Urinary bladder (tissue), 3 donors: ENCODE measurements at regions not wholly inside any gene's neighbourhood (a gene's known extent, or its start where the extent isn't known, plus 50 kb on each side); places are given as distances from the start of the nearest gene placed in this dataset.

Experiments used
- DNase-seq: peaks from one replicate; pipeline ENCODE4 v3.0.0-alpha.2; 2015; ENCODE audit errors: extremely low spot score
- H3K27ac ChIP-seq: one replicate; pipeline ENCODE4 v1.5.1; 2013; ENCODE audit warnings: low read depth, mild to moderate bottlenecking, moderate library complexity
- H3K36me3 ChIP-seq: one replicate; pipeline ENCODE4 v1.6.1; 2013; ENCODE audit warnings: mild to moderate bottlenecking, moderate library complexity; ENCODE audit not compliant: insufficient read depth
- H3K4me1 ChIP-seq: one replicate; pipeline ENCODE4 v1.6.1; 2013; ENCODE audit warnings: mild to moderate bottlenecking, moderate library complexity; ENCODE audit not compliant: insufficient read depth
- H3K4me3 ChIP-seq: one replicate; pipeline ENCODE4 v1.5.1; 2013; ENCODE audit warnings: low read depth, low read length
- WGBS: extraction: QIAGEN DNeasy Blood & Tissue Kit; methylation state at CpG from one replicate; pipeline ENCODE4 v1.1.7; 2013; 5-methylcytosine and 5-hydroxymethylcytosine counted together
- donor health status: healthy with polysubstance abuse.
- donor health status: healthy.

DNA sequence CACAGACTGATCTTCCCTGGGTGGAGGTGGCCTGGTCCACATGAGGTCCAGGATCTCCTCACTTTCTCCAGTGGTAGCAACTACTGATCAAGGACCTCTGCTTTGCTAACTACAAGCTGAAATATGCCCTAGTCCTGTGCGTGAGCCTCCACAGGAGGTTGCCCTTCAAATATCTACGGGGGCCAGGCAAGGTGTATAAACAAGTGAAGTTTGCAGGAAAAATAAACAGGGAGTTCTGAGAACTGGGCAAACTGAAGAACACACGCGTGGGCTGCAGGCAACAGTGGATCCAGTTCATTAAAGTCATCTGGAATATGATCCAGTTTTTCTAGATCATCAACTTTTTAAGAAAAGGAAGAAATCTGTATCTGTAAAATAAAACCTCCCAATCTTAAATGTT lies 167.5 kb upstream of the NR3C1 start:
- no peak for DNase-seq
- no peak overlapping the region for H3K4me3 ChIP-seq
- H3K4me1 ChIP-seq, result no peaks in the 10 kb centered on the region
- no peaks in the 10 kb centered on the region for H3K36me3 ChIP-seq
- no peak overlapping the region for H3K27ac ChIP-seq
- 85% methylated on average over 4 of the region's 4 CpGs for WGBS

- WGBS, result 97% methylated on average over 5 of the region's 5 CpGs
- H3K4me1 ChIP-seq, result no peaks in the 10 kb centered on the region
- no peaks in the 10 kb centered on the region for H3K36me3 ChIP-seq
- H3K27ac ChIP-seq, result no peak overlapping the region
- DNase-seq, result no peak
- no peak overlapping the region for H3K4me3 ChIP-seq
Observed at GRCh38 chr5:143569722-143570567, 166.5 kb upstream of the NR3C1 start.

DNA sequence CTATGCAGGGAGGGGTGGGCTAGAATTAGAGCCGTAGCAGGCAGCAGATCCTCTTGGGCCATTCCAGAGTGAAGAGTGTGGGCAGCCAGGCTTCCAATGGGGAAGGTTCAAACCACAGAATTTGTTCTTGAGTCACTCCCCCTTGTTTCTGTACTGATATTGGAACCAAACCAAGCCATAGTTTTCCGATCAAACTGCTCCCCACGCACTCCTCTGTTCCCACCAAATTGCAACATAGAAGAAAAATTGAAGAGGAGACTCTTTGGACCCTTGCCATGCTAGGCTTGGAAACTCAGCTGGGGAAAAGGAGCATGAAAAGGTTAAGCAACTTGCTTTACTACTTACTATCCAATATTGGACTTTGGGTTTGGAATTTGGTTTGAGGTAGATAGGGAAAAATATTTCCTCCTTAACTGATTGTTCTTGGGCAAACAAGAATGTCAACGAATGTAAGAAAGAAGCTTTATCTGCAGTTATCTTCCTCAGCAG lies 165.8 kb upstream of the NR3C1 start:
- no peak overlapping the region for H3K27ac ChIP-seq
- no peak overlapping the region for H3K4me3 ChIP-seq
- H3K36me3 ChIP-seq, result no peaks in the 10 kb centered on the region
- H3K4me1 ChIP-seq, result no peaks in the 10 kb centered on the region
- WGBS, result 84% methylated on average over 4 of the region's 4 CpGs
- no peak for DNase-seq

- no peaks in the 10 kb centered on the region for H3K4me1 ChIP-seq
- no peak overlapping the region for H3K4me3 ChIP-seq
- no peaks in the 10 kb centered on the region for H3K36me3 ChIP-seq
- 85% methylated on average over 6 of the region's 6 CpGs for WGBS
- DNase-seq, result no peak
- no peak overlapping the region for H3K27ac ChIP-seq
Observed at GRCh38 chr5:143567583-143568504, 164.4 kb upstream of the NR3C1 start.

GRCh38 chr5:143566139-143566538 lies 162.7 kb upstream of the NR3C1 start:
- no peaks in the 10 kb centered on the region for H3K4me1 ChIP-seq
- 97% methylated on average over 2 of the region's 2 CpGs for WGBS
- no peak for DNase-seq
- no peak overlapping the region for H3K4me3 ChIP-seq
- H3K36me3 ChIP-seq, result no peaks in the 10 kb centered on the region
- no peak overlapping the region for H3K27ac ChIP-seq

DNA sequence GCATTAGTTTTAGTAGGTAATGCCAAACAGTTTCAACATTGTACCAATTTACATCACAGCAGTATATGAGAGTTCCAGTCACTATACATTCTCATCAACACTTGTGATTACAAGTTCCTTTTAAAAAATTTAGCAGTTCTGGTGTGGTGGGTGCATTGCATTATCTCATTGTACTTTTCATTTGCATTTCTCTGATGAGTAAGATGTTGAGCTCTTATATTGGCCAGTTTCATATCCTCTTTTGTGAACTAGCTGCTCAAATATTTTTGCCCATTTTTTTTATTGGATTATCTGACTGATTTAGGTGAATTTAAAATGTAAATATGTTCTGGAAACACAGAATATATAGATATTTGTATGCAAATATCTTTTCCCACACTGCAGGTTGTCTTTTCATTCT lies 160.9 kb upstream of the NR3C1 start:
- Histone ChIP-seq H3K4me3 (no peak overlapping the region), H3K4me1 (no peaks in the 10 kb centered on the region), H3K36me3 (no peaks in the 10 kb centered on the region), H3K27ac (no peak overlapping the region)
- DNase-seq, result no peak

GRCh38 chr5:143562935-143563334 lies 159.4 kb upstream of the NR3C1 start:
- H3K4me1 ChIP-seq, result no peaks in the 10 kb centered on the region
- H3K27ac ChIP-seq, result no peak overlapping the region
- 59% methylated on average over 4 of the region's 4 CpGs for whole genome bisulfite sequencing
- no peak overlapping the region for H3K4me3 ChIP-seq
- H3K36me3 ChIP-seq, result no peaks in the 10 kb centered on the region
- DNase-seq, result no peak

DNA sequence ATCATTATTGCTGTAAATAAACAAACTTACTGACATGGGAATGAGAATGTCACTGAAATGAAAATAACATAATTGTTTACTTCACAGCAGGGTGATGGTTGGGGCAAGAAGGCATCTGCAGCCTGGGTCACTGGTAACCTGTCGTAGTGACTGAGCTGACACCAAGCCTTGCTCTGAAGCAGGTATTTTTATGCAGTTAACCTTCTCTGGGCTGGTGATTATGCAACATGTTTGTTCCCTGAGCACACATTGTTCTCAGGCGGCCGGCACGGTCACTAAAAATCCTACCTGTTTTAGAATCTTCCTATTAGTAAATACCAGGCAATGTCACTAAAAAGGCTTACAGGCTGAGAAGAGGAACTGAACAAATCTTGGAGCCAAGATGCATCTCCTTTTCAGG lies 157.7 kb upstream of the NR3C1 start:
- no peak overlapping the region for H3K27ac ChIP-seq
- 88% methylated on average over 4 of the region's 4 CpGs for WGBS
- H3K4me1 ChIP-seq, result no peaks in the 10 kb centered on the region
- H3K36me3 ChIP-seq, result no peaks in the 10 kb centered on the region
- DNase-seq, result no peak
- H3K4me3 ChIP-seq, result no peak overlapping the region

DNA sequence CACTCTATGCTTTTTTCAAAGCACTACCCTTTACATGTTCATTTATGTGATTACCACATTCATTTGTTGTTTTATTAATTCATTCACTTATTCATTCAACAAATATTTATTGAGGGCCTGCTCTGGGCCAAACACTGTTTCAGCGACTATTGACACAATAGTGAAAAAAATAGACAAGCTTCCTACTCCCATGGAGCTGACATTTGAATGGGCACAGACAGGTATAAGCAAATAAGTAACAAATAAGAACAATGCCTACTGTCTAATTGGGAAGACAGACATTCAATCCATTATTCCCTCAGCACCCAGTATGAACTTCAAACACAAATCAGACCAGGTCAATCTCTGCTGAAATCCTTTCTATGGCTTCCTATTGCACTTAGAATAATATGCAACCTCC lies 156.9 kb upstream of the NR3C1 start:
- Histone ChIP-seq H3K4me3 (no peak overlapping the region), H3K36me3 (no peaks in the 10 kb centered on the region), H3K4me1 (no peaks in the 10 kb centered on the region), H3K27ac (no peak overlapping the region)
- no peak for DNase-seq
- WGBS, result 94% methylated on average over 1 of the region's 1 CpG

DNA sequence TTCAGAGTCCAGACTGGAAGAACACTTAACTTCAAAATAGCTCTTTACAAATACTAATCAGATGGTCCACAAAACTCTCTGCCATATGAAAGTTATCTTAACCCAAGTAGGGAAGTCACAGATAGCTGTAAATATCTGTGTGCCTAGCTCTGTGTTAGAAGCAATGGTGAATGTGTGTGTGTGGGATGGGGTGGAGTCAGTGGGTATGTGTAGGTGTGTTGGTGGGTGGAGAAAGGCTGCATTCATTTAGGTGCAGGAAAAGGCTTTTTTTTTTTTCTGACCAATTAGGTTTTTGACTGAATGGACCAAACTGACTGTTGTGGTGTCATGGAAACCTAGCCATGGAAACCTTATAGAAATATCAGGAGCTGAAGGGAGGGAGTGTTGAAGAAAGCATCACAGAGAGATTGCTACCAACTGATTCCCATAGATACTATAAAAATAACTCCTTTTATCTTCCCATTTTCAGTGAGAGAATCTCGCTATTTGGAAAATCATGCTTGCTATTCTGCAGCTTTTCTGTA lies 156.2 kb upstream of the NR3C1 start:
- no peak overlapping the region for H3K4me3 ChIP-seq
- H3K4me1 ChIP-seq, result no peaks in the 10 kb centered on the region
- H3K27ac ChIP-seq, result no peak overlapping the region
- 92% methylated on average over 1 of the region's 1 CpG for WGBS
- DNase-seq, result no peak
- H3K36me3 ChIP-seq, result no peaks in the 10 kb centered on the region

GRCh38 chr5:143558048-143558447 lies 154.6 kb upstream of the NR3C1 start:
- no peaks in the 10 kb centered on the region for H3K4me1 ChIP-seq
- 96% methylated on average over 1 of the region's 1 CpG for whole genome bisulfite sequencing
- H3K36me3 ChIP-seq, result no peaks in the 10 kb centered on the region
- DNase-seq, result no peak
- no peak overlapping the region for H3K4me3 ChIP-seq
- no peak overlapping the region for H3K27ac ChIP-seq

- WGBS, result 35% methylated on average over 3 of the region's 3 CpGs
- DNase-seq, result no peak
- H3K4me1 ChIP-seq, result no peaks in the 10 kb centered on the region
Observed at GRCh38 chr5:143557061-143557818, 153.8 kb upstream of the NR3C1 start.

GRCh38 chr5:143554918-143555477 lies 151.5 kb upstream of the NR3C1 start:
- no peak for DNase-seq
- Histone ChIP-seq H3K4me1 (no peaks in the 10 kb centered on the region), H3K36me3 (no peaks in the 10 kb centered on the region), H3K4me3 (no peak overlapping the region), H3K27ac (no peak overlapping the region)
- WGBS, result 70% methylated on average over 4 of the region's 4 CpGs

More at GRCh38 chr5:143557061-143557818, 153.8 kb upstream of the NR3C1 start:
- H3K4me3 ChIP-seq, result no peak overlapping the region
- H3K36me3 ChIP-seq, result no peaks in the 10 kb centered on the region
- H3K27ac ChIP-seq, result no peak overlapping the region
